Keratinocyte (primary cell): ENCODE measurements at regions not wholly inside any gene's neighbourhood (a gene's known extent, or its start where the extent isn't known, plus 50 kb on each side); places are given as distances from the start of the nearest gene placed in this dataset.

Source experiments
- CTCF ChIP-seq, 3 experiments: IDR thresholded peaks in 1 of 3; conservative IDR thresholded peaks in 1 of 3; optimal IDR thresholded peaks in 1 of 3; 2 replicates in 2 of 3; 3 replicates in 1 of 3; pipeline versions ENCODE3 to v1.5.1; 2011; ENCODE audit warnings: low read length in 3 of 3, mild to moderate bottlenecking in 3 of 3, moderate library complexity in 2 of 3, control low read depth in 1 of 3, inconsistent platforms in 1 of 3; ENCODE audit not compliant: insufficient read depth in 2 of 3; ENCODE audit errors: extremely low read depth in 1 of 3
- EZH2 ChIP-seq: IDR thresholded peaks from one replicate; pipeline ENCODE4 v1.6.1; 2012; ENCODE audit warnings: inconsistent platforms, mild to moderate bottlenecking, low read length, moderate library complexity

GRCh38 chr9:99288830-99289229 is 66.7 kb downstream of the SEC61B start:
- TF ChIP-seq CTCF (optimal IDR thresholded peaks at IDR 0.05 in 1 of 3, IDR thresholded peaks at IDR 0.05 in 1 of 3, conservative IDR thresholded peaks at IDR 0.05 in 1 of 3; ENCODE audit: extremely low read depth in 1 of 3, insufficient read depth in 2 of 3, low read length in 3 of 3) (no peak), EZH2 (no peak)
